IMR-90 (cell line): ENCODE measurements at regions not wholly inside any gene's neighbourhood (a gene's known extent, or its start where the extent isn't known, plus 50 kb on each side); places are given as distances from the start of the nearest gene placed in this dataset.

Experiments
- ATAC-seq: fragments of 200-7000 bp; cut with Tn5 transposase; 2 replicates; pipeline ENCODE4 v1.9.1; 2020; ENCODE audit warnings: low read depth, mild to moderate bottlenecking, moderate library complexity
- BruUV-seq: library from RNA; stranded (reverse); fragments of 400-500 nt; replicated peaks from 2 replicates; lab custom pipeline; 2021; lab: Mats Ljungman, UMichigan
- CTCF ChIA-PET: fragments of 300-600 bp; formaldehyde crosslinking; extraction: SDS; loops from one replicate; lab custom pipeline; 2021; ENCODE audit warnings: antibody characterized with exemption; lab: Yijun Ruan, JAX
- POLR2A ChIA-PET: fragments of 300-600 bp; sonication (Branson Sonifier 250); formaldehyde crosslinking; loops from one replicate; lab custom pipeline; 2022; ENCODE audit warnings: antibody characterized with exemption; ENCODE audit not compliant: unreplicated experiment; lab: Charles Lee
- DNase-seq: peaks from one replicate; pipeline ENCODE4 v3.0.0; 2013
- H2AFZ ChIP-seq: replicated peaks from 2 replicates; pipeline ENCODE3; 2013; ENCODE audit warnings: low read length, mild to moderate bottlenecking; ENCODE audit not compliant: poor library complexity
- H2AK5ac ChIP-seq: 2 replicates; pipeline ENCODE4 v1.6.1; 2013; ENCODE audit warnings: low read depth, low read length, inconsistent platforms
- H2AK9ac ChIP-seq: replicated peaks from 2 replicates; pipeline ENCODE3; 2013; ENCODE audit warnings: mild to moderate bottlenecking, low read depth, low read length, moderate library complexity; ENCODE audit not compliant: poor library complexity
- H2BK120ac ChIP-seq: 2 replicates; pipeline ENCODE4 v1.6.1; 2013; ENCODE audit warnings: low read depth, low read length, inconsistent platforms
- H2BK15ac ChIP-seq: 3 replicates; pipeline ENCODE4 v1.6.1; 2013; ENCODE audit warnings: low read depth, low read length, inconsistent platforms
- H2BK20ac ChIP-seq: 2 replicates; pipeline ENCODE4 v1.6.1; 2013; ENCODE audit warnings: low read depth, mild to moderate bottlenecking, inconsistent platforms, low read length, moderate library complexity
- H2BK5ac ChIP-seq: 2 replicates; pipeline ENCODE4 v1.6.1; 2013; ENCODE audit warnings: mild to moderate bottlenecking, low read depth, low read length, inconsistent platforms; ENCODE audit not compliant: poor library complexity, severe bottlenecking
- H3K14ac ChIP-seq: replicated peaks from 2 replicates; pipeline ENCODE4 v1.6.1; 2013; ENCODE audit warnings: low read depth, low read length, inconsistent platforms
- H3K18ac ChIP-seq: 2 replicates; pipeline ENCODE4 v1.6.1; 2013; ENCODE audit warnings: low read depth, low read length, control low read depth
- H3K23ac ChIP-seq: 2 replicates; pipeline ENCODE4 v1.6.1; 2013; ENCODE audit warnings: low read depth, low read length, inconsistent platforms
- H3K27ac ChIP-seq: 2 replicates; pipeline ENCODE4 v1.5.1; 2013; ENCODE audit warnings: mild to moderate bottlenecking, control low read depth, low read length; ENCODE audit not compliant: insufficient read depth
- H3K27me3 ChIP-seq: 2 replicates; pipeline ENCODE4 v1.6.1; 2013; ENCODE audit warnings: low read length; ENCODE audit not compliant: control insufficient read depth, insufficient read depth
- H3K36me3 ChIP-seq: 2 replicates; pipeline ENCODE4 v1.6.1; 2013; ENCODE audit warnings: low read length, mixed read lengths; ENCODE audit not compliant: control insufficient read depth, insufficient read depth
- H3K4ac ChIP-seq: 2 replicates; pipeline ENCODE4 v1.6.1; 2013; ENCODE audit warnings: low read depth, low read length, inconsistent platforms
- H3K4me1 ChIP-seq: 2 replicates; pipeline ENCODE4 v1.6.1; 2013; ENCODE audit warnings: low read length, mixed read lengths; ENCODE audit not compliant: control insufficient read depth, insufficient read depth
- H3K4me2 ChIP-seq: 2 replicates; pipeline ENCODE4 v1.6.1; 2013; ENCODE audit warnings: low read depth, mild to moderate bottlenecking, control low read depth, low read length, moderate library complexity
- H3K4me3 ChIP-seq: 2 replicates; pipeline ENCODE4 v1.5.1; 2013; ENCODE audit warnings: low read depth, mild to moderate bottlenecking, control low read depth, low read length, moderate library complexity; ENCODE audit not compliant: insufficient read depth
- H3K56ac ChIP-seq: 2 replicates; pipeline ENCODE4 v1.6.1; 2013; ENCODE audit warnings: low read length, inconsistent platforms; ENCODE audit not compliant: insufficient read depth; ENCODE audit errors: extremely low read depth
- H3K79me1 ChIP-seq, 2 experiments: 2 replicates each; pipeline ENCODE4 v1.6.1; 2013; ENCODE audit warnings: low read length in 2 of 2, inconsistent platforms in 1 of 2, low read depth in 1 of 2
- H3K9ac ChIP-seq: 2 replicates; pipeline ENCODE4 v1.6.1; 2013; ENCODE audit warnings: low read depth, low read length, control low read depth
- H3K9me1 ChIP-seq: 2 replicates; pipeline ENCODE4 v1.6.1; 2013; ENCODE audit warnings: low read length, inconsistent platforms; ENCODE audit not compliant: insufficient read depth
- H3K9me3 ChIP-seq: 2 replicates; pipeline ENCODE4 v1.6.1; 2013; ENCODE audit warnings: low read length; ENCODE audit not compliant: control insufficient read depth, insufficient read depth
- H4K20me1 ChIP-seq: 2 replicates; pipeline ENCODE4 v1.6.1; 2013; ENCODE audit warnings: low read length, inconsistent platforms; ENCODE audit not compliant: insufficient read depth
- H4K5ac ChIP-seq: 2 replicates; pipeline ENCODE4 v1.6.1; 2013; ENCODE audit warnings: mild to moderate bottlenecking, low read depth, low read length, control low read depth
- H4K8ac ChIP-seq, 2 experiments: 2 replicates each; pipeline ENCODE4 v1.6.1; 2013; ENCODE audit warnings: low read depth in 2 of 2, low read length in 2 of 2, control low read depth in 1 of 2, inconsistent platforms in 1 of 2
- H4K91ac ChIP-seq: 2 replicates; pipeline ENCODE4 v1.6.1; 2013; ENCODE audit warnings: low read depth, low read length, inconsistent platforms; ENCODE audit not compliant: insufficient read depth
- BHLHE40 ChIP-seq: fragments of 150-350 bp; IDR thresholded peaks from 2 replicates; pipeline ENCODE4 v1.6.1; 2016; ENCODE audit warnings: mild to moderate bottlenecking, low read depth, low read length
- CEBPB ChIP-seq: IDR thresholded peaks from 2 replicates; pipeline ENCODE4 v1.6.1; 2012; ENCODE audit warnings: low read depth, low read length, improper control_type of control experiment
- CHD1 ChIP-seq: IDR thresholded peaks from 2 replicates; pipeline ENCODE4 v1.6.1; 2012; ENCODE audit warnings: low read depth, low read length, improper control_type of control experiment
- CTCF ChIP-seq: conservative IDR thresholded peaks from 2 replicates; pipeline ENCODE4 v1.5.1; 2012; ENCODE audit warnings: mild to moderate bottlenecking, low read depth, low read length, improper control_type of control experiment
- FOS ChIP-seq: fragments of 150-350 bp; IDR thresholded peaks from 2 replicates; pipeline ENCODE4 v1.6.1; 2016; ENCODE audit warnings: low read depth, low read length
- MAFK ChIP-seq: IDR thresholded peaks from 2 replicates; pipeline ENCODE4 v1.6.1; 2012; ENCODE audit warnings: low read depth, low read length, improper control_type of control experiment
- MAZ ChIP-seq: IDR thresholded peaks from 2 replicates; pipeline ENCODE4 v1.6.1; 2012; ENCODE audit warnings: low read depth, mild to moderate bottlenecking, low read length, improper control_type of control experiment, moderate library complexity, borderline replicate concordance
- MXI1 ChIP-seq: IDR thresholded peaks from 2 replicates; pipeline ENCODE4 v1.6.1; 2012; ENCODE audit warnings: low read depth, mild to moderate bottlenecking, low read length, moderate library complexity, borderline replicate concordance
- NFE2L2 ChIP-seq: fragments of 150-350 bp; IDR thresholded peaks from 2 replicates; pipeline ENCODE4 v1.6.1; 2016; ENCODE audit warnings: low read depth, mild to moderate bottlenecking, low read length
- POLR2A ChIP-seq: IDR thresholded peaks from 2 replicates; pipeline ENCODE4 v1.6.1; 2012; ENCODE audit warnings: mild to moderate bottlenecking, low read depth, low read length
- RAD21 ChIP-seq: IDR thresholded peaks from 2 replicates; pipeline ENCODE4 v1.6.1; 2012; ENCODE audit warnings: low read length, improper control_type of control experiment
- RCOR1 ChIP-seq: IDR thresholded peaks from 2 replicates; pipeline ENCODE4 v1.6.1; 2012; ENCODE audit warnings: mild to moderate bottlenecking, low read length, improper control_type of control experiment; ENCODE audit not compliant: insufficient replicate concordance
- RFX5 ChIP-seq: IDR thresholded peaks from 2 replicates; pipeline ENCODE4 v1.8.0; 2012; ENCODE audit warnings: low read depth, mild to moderate bottlenecking, low read length, moderate library complexity
- SMC3 ChIP-seq: fragments of 150-350 bp; IDR thresholded peaks from 2 replicates; pipeline ENCODE4 v1.6.1; 2016; ENCODE audit warnings: low read depth, mild to moderate bottlenecking, antibody characterized with exemption, low read length, moderate library complexity
- USF2 ChIP-seq: fragments of 150-350 bp; IDR thresholded peaks from 2 replicates; pipeline ENCODE4 v1.6.1; 2017; ENCODE audit warnings: mild to moderate bottlenecking, antibody characterized with exemption, low read length, low read depth
- WGBS, 2 experiments: methylation state at CpG; one replicate each; pipeline versions ENCODE4 v1.1.5 to v1.1.7; 2013; ENCODE audit warnings: missing lambda C conversion rate in 2 of 2; ENCODE audit not compliant: insufficient read length in 1 of 2; ENCODE audit errors: extremely low coverage in 2 of 2; 5-methylcytosine and 5-hydroxymethylcytosine counted together
- dilution Hi-C: fragments of 300-500 bp; cut with HindIII; formaldehyde crosslinking; loops from one replicate; pipeline ENCODE4 v1.14.3; 2018; ENCODE audit warnings: low sequenced_read_pairs; ENCODE audit not compliant: unreplicated experiment
- in situ Hi-C: fragments of 300-500 bp; cut with MboI; formaldehyde crosslinking; loops from 3 replicates; pipeline ENCODE4 v1.14.3; 2019; ENCODE audit warnings: low sequenced_read_pairs, inconsistent platforms, mixed read lengths
- intact Hi-C: fragments of 100-400 bp; cut with micrococcal nuclease; formaldehyde crosslinking; loops from 2 replicates; pipeline ENCODE4 v1.10.0; 2022
- TF ChIP-seq, protein P1 (sequence below): fragments of 150-350 bp; IDR thresholded peaks from 2 replicates; pipeline ENCODE4 v1.6.1; 2016; ENCODE audit warnings: low read depth, mild to moderate bottlenecking, low read length, moderate library complexity, borderline replicate concordance

- Histone ChIP-seq H3K4ac (no peak overlapping the region), H4K20me1 (no peaks in the 10 kb centered on the region), H3K9ac (no peak overlapping the region), H3K23ac (no peak overlapping the region), H4K8ac (no peak overlapping the region), H3K79me1 (no peaks in the 10 kb centered on the region), H3K9me3 (no peaks in the 10 kb centered on the region), H3K14ac (no peak overlapping the region), H3K4me3 (no peak overlapping the region), H2BK5ac (no peak overlapping the region), H3K9me1 (no peaks in the 10 kb centered on the region), H3K4me2 (no peak overlapping the region), H3K56ac (no peak overlapping the region), H3K27me3 (no peaks in the 10 kb centered on the region; the same call in 1 of the 2 replicates), H3K18ac (no peak overlapping the region), H2BK15ac (no peak overlapping the region), H3K36me3 (no peaks in the 10 kb centered on the region), H3K27ac (no peak overlapping the region), H2AK9ac (no peak overlapping the region), H2AFZ (no peak overlapping the region), H2AK5ac (no peak overlapping the region), H4K91ac (no peak overlapping the region), H4K5ac (no peak overlapping the region), H2BK20ac (no peak overlapping the region), H2BK120ac (no peak overlapping the region), H3K4me1 (no peaks in the 10 kb centered on the region)
- in situ Hi-C loops: no loop called here
- BruUV-seq: no TSS peak
- CTCF ChIA-PET: no interaction called here
- intact Hi-C loops: no loop called here
- TF ChIP-seq USF2 (no peak), SMC3 (no peak), MAZ (no peak), MXI1 (no peak), NFE2L2 (no peak), CEBPB (no peak), CTCF (no peak), RCOR1 (no peak), BHLHE40 (no peak), RFX5 (no peak), MAFK (no peak), RAD21 (no peak), CHD1 (no peak), FOS (no peak), POLR2A (no peak)
- TF ChIP-seq, protein P1, sequence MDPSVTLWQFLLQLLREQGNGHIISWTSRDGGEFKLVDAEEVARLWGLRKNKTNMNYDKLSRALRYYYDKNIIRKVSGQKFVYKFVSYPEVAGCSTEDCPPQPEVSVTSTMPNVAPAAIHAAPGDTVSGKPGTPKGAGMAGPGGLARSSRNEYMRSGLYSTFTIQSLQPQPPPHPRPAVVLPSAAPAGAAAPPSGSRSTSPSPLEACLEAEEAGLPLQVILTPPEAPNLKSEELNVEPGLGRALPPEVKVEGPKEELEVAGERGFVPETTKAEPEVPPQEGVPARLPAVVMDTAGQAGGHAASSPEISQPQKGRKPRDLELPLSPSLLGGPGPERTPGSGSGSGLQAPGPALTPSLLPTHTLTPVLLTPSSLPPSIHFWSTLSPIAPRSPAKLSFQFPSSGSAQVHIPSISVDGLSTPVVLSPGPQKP: no peak
- WGBS, 2 experiments: 74% methylated on average over 6 of the region's 14 CpGs; no CpG with 5 or more reads in 1 of the 2 experiments
- dilution Hi-C loops: no loop called here
- ATAC-seq (no peak), DNase-seq (no peak)
- POLR2A ChIA-PET: no interaction called here
Measured at GRCh38 chr9:90021216-90021906, 416.5 kb downstream of the GADD45G start.
